OCI-LY3 (cell line): ENCODE measurements at regions not wholly inside any gene's neighbourhood (a gene's known extent, or its start where the extent isn't known, plus 50 kb on each side); places are given as distances from the start of the nearest gene placed in this dataset.

Source experiments
- CTCF ChIP-seq: fragments of 200-600, 300-600 bp; sonication (generic); IDR thresholded peaks from 2 replicates; pipeline ENCODE4 v1.5.1; 2014; ENCODE audit warnings: antibody characterized with exemption, low read length, low read depth
- EZH2phosphoT487 ChIP-seq: fragments of 200-600 bp; shearing (Covaris generic); IDR thresholded peaks from 2 replicates; pipeline ENCODE4 v1.6.1; 2018; ENCODE audit warnings: antibody characterized with exemption, mixed run types, low read depth

GRCh38 chr3:110378481-110378880, 693.1 kb upstream of the NECTIN3 start:
- TF ChIP-seq EZH2phosphoT487: no peak
- no peak for TF ChIP-seq CTCF
